H9 (cell line): ENCODE measurements at regions not wholly inside any gene's neighbourhood (a gene's known extent, or its start where the extent isn't known, plus 50 kb on each side); places are given as distances from the start of the nearest gene placed in this dataset.

ENCODE experiments used
- DNase-seq: peaks from one replicate; pipeline ENCODE4 v3.0.0-alpha.2; 2017
- H2AFZ ChIP-seq: one replicate; pipeline ENCODE4 v1.6.1; 2013; ENCODE audit warnings: mild to moderate bottlenecking, low read length, control low read depth, moderate library complexity
- H2AK5ac ChIP-seq: 2 replicates; pipeline ENCODE4 v1.6.1; 2013; ENCODE audit warnings: low read length, control low read depth, mixed read lengths; ENCODE audit not compliant: insufficient read length
- H2BK120ac ChIP-seq: one replicate; pipeline ENCODE4 v1.6.1; 2013; ENCODE audit warnings: low read depth, mild to moderate bottlenecking, low read length, control low read depth, inconsistent platforms; ENCODE audit not compliant: poor library complexity, severe bottlenecking
- H2BK12ac ChIP-seq: 2 replicates; pipeline ENCODE4 v1.6.1; 2013; ENCODE audit warnings: low read length, control low read depth, mixed read lengths, low read depth; ENCODE audit not compliant: insufficient read length
- H2BK15ac ChIP-seq: 2 replicates; pipeline ENCODE4 v1.6.1; 2013; ENCODE audit warnings: low read depth, low read length, control low read depth
- H2BK20ac ChIP-seq: one replicate; pipeline ENCODE4 v1.6.1; 2013; ENCODE audit warnings: low read depth, mild to moderate bottlenecking, low read length, control low read depth, inconsistent platforms; ENCODE audit not compliant: poor library complexity, severe bottlenecking
- H2BK5ac ChIP-seq: 2 replicates; pipeline ENCODE4 v1.6.1; 2013; ENCODE audit warnings: low read length, control low read depth, mixed read lengths; ENCODE audit not compliant: insufficient read length
- H3K14ac ChIP-seq: 2 replicates; pipeline ENCODE4 v1.6.1; 2013; ENCODE audit warnings: low read length, control low read depth; ENCODE audit not compliant: insufficient read depth
- H3K18ac ChIP-seq: 2 replicates; pipeline ENCODE4 v1.6.1; 2013; ENCODE audit warnings: low read depth, mild to moderate bottlenecking, mixed read lengths, low read length, control low read depth; ENCODE audit not compliant: insufficient read length
- H3K23ac ChIP-seq: 2 replicates; pipeline ENCODE4 v1.6.1; 2013; ENCODE audit warnings: low read length, control low read depth, mixed read lengths, low read depth; ENCODE audit not compliant: insufficient read length
- H3K23me2 ChIP-seq: 2 replicates; pipeline ENCODE4 v1.6.1; 2013; ENCODE audit warnings: low read depth, mild to moderate bottlenecking, mixed read lengths, low read length, control low read depth; ENCODE audit not compliant: insufficient read length, poor library complexity, severe bottlenecking
- H3K27ac ChIP-seq: 2 replicates; pipeline ENCODE4 v1.5.1; 2013; ENCODE audit warnings: low read length, control low read depth, mixed read lengths, low read depth; ENCODE audit not compliant: insufficient read length
- H3K27me3 ChIP-seq: 2 replicates; pipeline ENCODE4 v1.6.1; 2013; ENCODE audit warnings: low read length, control low read depth, inconsistent platforms; ENCODE audit not compliant: insufficient read depth
- H3K4ac ChIP-seq: 2 replicates; pipeline ENCODE4 v1.6.1; 2013; ENCODE audit warnings: low read depth, mild to moderate bottlenecking, control low read depth, inconsistent platforms, low read length, moderate library complexity
- H3K4me1 ChIP-seq: 2 replicates; pipeline ENCODE4 v1.6.1; 2013; ENCODE audit warnings: low read length, control low read depth, inconsistent platforms; ENCODE audit not compliant: insufficient read depth
- H3K4me2 ChIP-seq: 2 replicates; pipeline ENCODE4 v1.6.1; 2013; ENCODE audit warnings: low read length, control low read depth, mixed read lengths; ENCODE audit not compliant: insufficient read length, insufficient read depth
- H3K56ac ChIP-seq: 2 replicates; pipeline ENCODE4 v1.6.1; 2013; ENCODE audit warnings: low read depth, mild to moderate bottlenecking, mixed read lengths, low read length, control low read depth; ENCODE audit not compliant: insufficient read length
- H3K79me1 ChIP-seq: 2 replicates; pipeline ENCODE4 v1.6.1; 2013; ENCODE audit warnings: low read depth, mild to moderate bottlenecking, moderate library complexity, low read length, control low read depth, inconsistent platforms; ENCODE audit not compliant: insufficient read depth, poor library complexity, severe bottlenecking
- H3K79me2 ChIP-seq: 2 replicates; pipeline ENCODE4 v1.6.1; 2013; ENCODE audit warnings: low read length, control low read depth, inconsistent platforms; ENCODE audit not compliant: insufficient read depth
- H3K9ac ChIP-seq: 2 replicates; pipeline ENCODE4 v1.6.1; 2013; ENCODE audit warnings: low read length, control low read depth, mixed read lengths; ENCODE audit not compliant: insufficient read length; ENCODE audit errors: extremely low read depth
- H3K9me3 ChIP-seq: one replicate; pipeline ENCODE4 v1.6.1; 2013; ENCODE audit warnings: low read depth, low read length, inconsistent platforms; ENCODE audit not compliant: control insufficient read depth
- H3T11ph ChIP-seq: one replicate; pipeline ENCODE4 v1.6.1; 2013; ENCODE audit warnings: mild to moderate bottlenecking, low read length, control low read depth, inconsistent platforms
- H4K20me1 ChIP-seq: one replicate; pipeline ENCODE4 v1.6.1; 2013; ENCODE audit not compliant: control insufficient read depth, insufficient read length, insufficient read depth
- H4K5ac ChIP-seq: 2 replicates; pipeline ENCODE4 v1.6.1; 2013; ENCODE audit warnings: low read depth, mild to moderate bottlenecking, mixed read lengths, low read length, control low read depth; ENCODE audit not compliant: insufficient read length
- H4K8ac ChIP-seq: replicated peaks from 2 replicates; pipeline ENCODE4 v1.6.1; 2013; ENCODE audit warnings: low read length, control low read depth, mixed read lengths, low read depth; ENCODE audit not compliant: insufficient read length
- H4K91ac ChIP-seq: 2 replicates; pipeline ENCODE4 v1.6.1; 2013; ENCODE audit warnings: low read depth, mild to moderate bottlenecking, moderate library complexity, mixed read lengths, low read length, control low read depth; ENCODE audit not compliant: insufficient read length
- H3K27ac Mint-ChIP-seq, 3 experiments: 2 replicates in 2 of 3; 3 replicates in 1 of 3; pipeline ENCODE4 v1.8.0; 2020 to 2021; ENCODE audit warnings: mixed read lengths in 3 of 3, mild to moderate bottlenecking in 1 of 3, moderate library complexity in 1 of 3
- H3K27me3 Mint-ChIP-seq: 2 replicates; pipeline ENCODE4 v1.8.0; 2021; ENCODE audit warnings: low read depth, mild to moderate bottlenecking, moderate library complexity, mixed read lengths
- H3K36me3 Mint-ChIP-seq, 3 experiments: 2 replicates in 2 of 3; 3 replicates in 1 of 3; pipeline ENCODE4 v1.8.0; 2020 to 2021; ENCODE audit warnings: low read depth in 3 of 3, mixed read lengths in 3 of 3; ENCODE audit not compliant: insufficient read depth in 1 of 3
- H3K4me1 Mint-ChIP-seq, 2 experiments: 2 replicates each; pipeline ENCODE4 v1.8.0; 2020; ENCODE audit warnings: mixed read lengths in 2 of 2
- H3K4me3 Mint-ChIP-seq, 2 experiments: 2 replicates in 1 of 2; 3 replicates in 1 of 2; pipeline ENCODE4 v1.8.0; 2020 to 2021; ENCODE audit warnings: mild to moderate bottlenecking in 2 of 2, mixed read lengths in 2 of 2, moderate library complexity in 1 of 2
- H3K9me3 Mint-ChIP-seq, 2 experiments: 2 replicates in 1 of 2; 3 replicates in 1 of 2; pipeline ENCODE4 v1.8.0; 2020; ENCODE audit warnings: mild to moderate bottlenecking in 2 of 2, mixed read lengths in 2 of 2, moderate library complexity in 1 of 2
- CTCF ChIP-seq: fragments of 200-600 bp; sonication (generic); conservative IDR thresholded peaks from 3 replicates; pipeline ENCODE4 v1.8.0; 2021; ENCODE audit warnings: antibody characterized with exemption, mild to moderate bottlenecking
- WGBS: extraction: QIAGEN DNeasy Blood & Tissue Kit; methylation state at CpG from one replicate; pipeline ENCODE4 v1.1.7; 2013; ENCODE audit warnings: missing lambda C conversion rate, low lambda C conversion rate, mixed read lengths; ENCODE audit not compliant: insufficient read length; ENCODE audit errors: extremely low coverage; 5-methylcytosine and 5-hydroxymethylcytosine counted together

- WGBS = no CpG with 5 or more reads among the region's 9 CpGs
- Histone ChIP-seq H4K20me1 (no peaks in the 10 kb centered on the region), H2AK5ac (no peak overlapping the region), H2BK15ac (no peak overlapping the region), H3K14ac (no peak overlapping the region), H3K56ac (no peak overlapping the region), H3K23me2 (no peaks in the 10 kb centered on the region), H3K27ac (no peak overlapping the region), H3K79me2 (peaks cover 5% of the 10 kb centered on the region; the same call in 1 of the 2 replicates), H4K5ac (no peak overlapping the region), H3K18ac (no peak overlapping the region), H3K9me3 (no peaks in the 10 kb centered on the region), H3K79me1 (no peaks in the 10 kb centered on the region), H3K4ac (no peak overlapping the region), H2BK5ac (no peak overlapping the region), H3T11ph (no peak overlapping the region), H2BK12ac (no peak overlapping the region), H3K4me2 (no peak overlapping the region), H2BK120ac (no peak overlapping the region), H3K23ac (no peak overlapping the region), H3K9ac (no peak overlapping the region), H2AFZ (no peak overlapping the region), H2BK20ac (no peak overlapping the region), H3K27me3 (no peaks in the 10 kb centered on the region), H3K4me1 (peaks cover 4% of the 10 kb centered on the region; the same call in 1 of the 2 replicates), H4K8ac (no peak overlapping the region), H4K91ac (no peak overlapping the region)
- Mint-ChIP-seq H3K4me1 (peaks cover 17 to 33% of the 10 kb centered on the region in 2 experiments), H3K4me3 (no peak overlapping the region), H3K36me3 (peaks cover 9 to 23% (median 21%) of the 10 kb centered on the region in 3 experiments; a peak in 6 of 7 replicates), H3K27ac (peak overlapping the region in 1 of 3 experiments; percentile 41; a peak in 4 of 7 replicates), H3K9me3 (no peaks in the 10 kb centered on the region), H3K27me3 (no peaks in the 10 kb centered on the region)
- no peak for TF ChIP-seq CTCF
- DNase-seq = no peak
These were observed 263.1 kb downstream of the SEC14L1 start for GRCh38 chr17:77403854-77404253.
